Hepatocyte (in vitro differentiated cells): ENCODE measurements at regions not wholly inside any gene's neighbourhood (a gene's known extent, or its start where the extent isn't known, plus 50 kb on each side); places are given as distances from the start of the nearest gene placed in this dataset.

Experiments
- EZH2 ChIP-seq: fragments of 200-600 bp; sonication (generic); IDR thresholded peaks from 2 replicates; pipeline ENCODE4 v1.6.1; 2016; ENCODE audit warnings: antibody characterized with exemption, mild to moderate bottlenecking, borderline replicate concordance
- TF ChIP-seq, protein P1 (sequence below): fragments of 200-600 bp; sonication (generic); IDR thresholded peaks from 2 replicates; pipeline ENCODE4 v1.5.1; 2016; ENCODE audit warnings: antibody characterized with exemption, mild to moderate bottlenecking; ENCODE audit not compliant: poor library complexity

DNA sequence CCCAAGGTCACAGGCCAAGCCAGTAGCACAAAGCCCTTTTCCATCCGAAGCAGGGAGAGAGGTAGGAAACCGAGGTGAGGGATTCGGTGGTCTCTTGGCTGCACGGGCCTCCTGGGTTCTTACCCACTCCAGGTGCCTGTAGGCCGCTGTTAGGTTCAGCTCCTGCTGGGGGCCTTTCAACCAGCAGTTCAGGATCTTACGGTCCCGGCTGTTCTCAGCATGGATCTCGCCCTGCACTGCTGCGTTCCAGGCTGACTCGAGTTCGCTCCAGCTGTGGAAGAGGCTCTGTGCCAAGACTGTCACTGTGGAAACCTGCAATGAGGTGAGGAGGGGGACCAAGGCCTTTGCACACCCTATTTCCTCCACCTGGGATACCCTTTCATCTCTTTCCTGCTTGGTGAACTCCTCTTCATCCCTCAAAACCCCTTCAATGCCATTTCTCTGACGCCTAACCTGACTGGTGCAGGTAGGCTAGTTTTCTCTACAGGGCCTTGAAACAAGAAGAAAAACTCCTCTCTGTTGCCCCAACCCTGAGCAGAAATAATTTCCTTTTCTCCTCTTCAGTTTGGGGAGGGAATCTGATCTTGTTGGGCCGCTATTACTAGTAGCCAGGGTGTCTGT lies 103.6 kb downstream of the RMI2 start:
- TF ChIP-seq, protein P1, sequence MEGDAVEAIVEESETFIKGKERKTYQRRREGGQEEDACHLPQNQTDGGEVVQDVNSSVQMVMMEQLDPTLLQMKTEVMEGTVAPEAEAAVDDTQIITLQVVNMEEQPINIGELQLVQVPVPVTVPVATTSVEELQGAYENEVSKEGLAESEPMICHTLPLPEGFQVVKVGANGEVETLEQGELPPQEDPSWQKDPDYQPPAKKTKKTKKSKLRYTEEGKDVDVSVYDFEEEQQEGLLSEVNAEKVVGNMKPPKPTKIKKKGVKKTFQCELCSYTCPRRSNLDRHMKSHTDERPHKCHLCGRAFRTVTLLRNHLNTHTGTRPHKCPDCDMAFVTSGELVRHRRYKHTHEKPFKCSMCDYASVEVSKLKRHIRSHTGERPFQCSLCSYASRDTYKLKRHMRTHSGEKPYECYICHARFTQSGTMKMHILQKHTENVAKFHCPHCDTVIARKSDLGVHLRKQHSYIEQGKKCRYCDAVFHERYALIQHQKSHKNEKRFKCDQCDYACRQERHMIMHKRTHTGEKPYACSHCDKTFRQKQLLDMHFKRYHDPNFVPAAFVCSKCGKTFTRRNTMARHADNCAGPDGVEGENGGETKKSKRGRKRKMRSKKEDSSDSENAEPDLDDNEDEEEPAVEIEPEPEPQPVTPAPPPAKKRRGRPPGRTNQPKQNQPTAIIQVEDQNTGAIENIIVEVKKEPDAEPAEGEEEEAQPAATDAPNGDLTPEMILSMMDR = no peak
- TF ChIP-seq EZH2 = no peak
